Activated CD4-positive, alpha-beta T cell treated with anti-CD3 and anti-CD28 coated beads, Interleukin-2, amount 50 U/mL, for 4 hours (primary cell): ENCODE measurements at regions not wholly inside any gene's neighbourhood (a gene's known extent, or its start where the extent isn't known, plus 50 kb on each side); places are given as distances from the start of the nearest gene placed in this dataset.

Source experiments
- DNase-seq, 2 experiments: peaks; one replicate each; pipeline ENCODE4 v3.0.0-alpha.2; 2020

DNA sequence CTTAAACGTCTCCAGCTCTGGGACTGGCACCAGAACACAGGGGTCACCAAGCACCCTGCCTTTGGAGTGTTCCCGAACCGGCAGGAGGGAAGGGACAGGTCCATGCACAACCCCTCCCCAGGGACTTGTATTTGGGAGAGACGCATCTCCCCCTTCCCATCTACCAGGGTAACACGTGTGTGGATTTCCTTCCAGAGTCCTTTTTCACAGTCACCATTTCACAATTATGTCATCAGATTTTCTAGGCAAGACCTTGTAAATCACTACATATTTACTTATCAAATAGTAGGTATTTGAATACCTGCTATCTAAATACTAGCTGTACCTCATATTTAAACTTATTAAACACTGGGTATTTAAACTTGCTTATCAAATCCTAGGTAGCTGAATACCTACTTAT is 57.4 kb upstream of the AJAP1 start:
- DNase-seq: no peak

DNA sequence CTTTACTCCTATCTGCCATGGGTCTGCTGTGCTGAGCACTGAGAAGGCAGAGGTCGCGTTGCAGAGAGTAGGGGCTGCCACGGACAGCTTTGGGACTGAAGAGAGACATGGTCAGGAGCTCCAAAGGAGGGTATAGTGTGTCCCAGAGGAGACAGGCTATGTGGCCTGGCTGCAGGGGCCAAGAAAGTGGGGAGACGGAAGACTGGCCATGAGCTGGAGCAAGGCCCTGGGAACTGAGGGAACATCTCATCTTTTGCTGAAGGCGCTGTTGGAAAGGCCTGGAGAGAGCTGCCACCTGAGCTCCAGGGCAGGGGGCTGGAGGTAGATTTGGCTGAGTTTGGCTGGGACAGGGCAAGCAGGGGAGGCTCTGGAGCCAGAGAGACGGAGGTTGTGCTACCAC is 55.8 kb upstream of the AJAP1 start:
- DNase-seq: no peak

DNA sequence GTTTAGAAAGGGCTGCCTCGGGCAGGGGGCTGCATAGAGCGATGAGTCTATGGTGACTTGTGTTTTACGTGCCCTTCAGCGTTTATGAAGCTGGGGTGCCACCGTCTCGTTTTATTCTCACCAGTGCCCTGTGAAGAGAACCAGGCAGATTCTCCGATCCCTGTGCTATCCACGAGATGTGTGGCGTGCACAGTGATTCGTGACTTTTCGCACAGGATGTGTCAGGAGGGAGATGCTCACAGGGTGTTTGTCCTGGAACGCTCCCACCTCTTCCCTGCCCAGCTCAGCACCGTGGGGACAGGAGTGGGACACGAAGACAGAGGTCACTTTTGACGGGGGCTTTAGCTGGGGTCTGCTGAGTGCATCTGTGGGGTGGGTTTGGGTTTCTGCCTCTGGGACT is 54.9 kb upstream of the AJAP1 start:
- no peak for DNase-seq

DNA sequence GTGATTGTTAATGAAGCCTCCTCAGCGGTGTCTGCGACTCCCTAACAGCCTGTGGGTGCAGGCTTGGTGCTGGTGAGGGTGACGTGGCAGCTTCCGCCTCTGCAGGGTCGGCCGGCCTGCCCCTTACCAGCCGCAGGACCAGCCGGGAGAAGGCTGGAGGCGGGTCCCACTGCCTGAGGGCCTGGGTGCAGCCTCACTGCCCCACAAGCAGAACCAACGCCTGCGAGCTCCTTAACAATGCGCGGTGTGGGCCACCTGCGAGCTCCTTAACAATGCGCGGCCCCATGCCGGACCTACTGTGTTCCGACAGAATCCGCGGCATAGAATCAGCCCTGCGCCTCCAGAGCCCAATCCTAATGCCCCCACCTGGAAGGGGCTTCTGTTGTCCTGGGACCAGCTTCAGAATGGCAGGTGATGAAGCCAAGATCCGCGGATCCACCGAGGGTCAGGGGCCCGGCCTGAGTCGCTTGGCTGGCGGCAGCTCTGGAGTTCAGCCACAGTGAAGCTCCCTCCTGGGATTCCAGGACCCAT is 54.4 kb upstream of the AJAP1 start:
- no peak for DNase-seq

- no peak for DNase-seq
Measured at GRCh38 chr1:4600615-4601460, 53.6 kb upstream of the AJAP1 start.

DNA sequence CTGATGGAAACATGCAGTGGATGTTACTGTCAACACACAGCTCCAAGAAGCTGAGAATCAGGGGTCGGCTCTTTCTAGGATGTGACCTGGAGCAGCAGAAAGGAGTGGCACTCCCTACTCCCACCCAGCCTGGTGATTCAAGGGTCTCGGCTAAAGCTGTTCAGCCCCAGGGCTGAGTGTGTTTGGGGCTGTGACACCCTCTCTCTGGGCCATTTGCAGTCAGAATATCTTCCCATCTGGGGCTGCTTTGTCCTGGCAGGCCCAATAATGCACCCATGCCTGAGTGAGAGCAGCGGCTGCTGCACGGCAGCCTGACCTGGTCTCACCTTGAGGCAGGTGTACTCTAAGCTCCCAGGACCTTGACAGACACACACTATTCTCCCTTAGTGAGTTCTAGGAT is 52.5 kb upstream of the AJAP1 start:
- DNase-seq: no peak

DNA sequence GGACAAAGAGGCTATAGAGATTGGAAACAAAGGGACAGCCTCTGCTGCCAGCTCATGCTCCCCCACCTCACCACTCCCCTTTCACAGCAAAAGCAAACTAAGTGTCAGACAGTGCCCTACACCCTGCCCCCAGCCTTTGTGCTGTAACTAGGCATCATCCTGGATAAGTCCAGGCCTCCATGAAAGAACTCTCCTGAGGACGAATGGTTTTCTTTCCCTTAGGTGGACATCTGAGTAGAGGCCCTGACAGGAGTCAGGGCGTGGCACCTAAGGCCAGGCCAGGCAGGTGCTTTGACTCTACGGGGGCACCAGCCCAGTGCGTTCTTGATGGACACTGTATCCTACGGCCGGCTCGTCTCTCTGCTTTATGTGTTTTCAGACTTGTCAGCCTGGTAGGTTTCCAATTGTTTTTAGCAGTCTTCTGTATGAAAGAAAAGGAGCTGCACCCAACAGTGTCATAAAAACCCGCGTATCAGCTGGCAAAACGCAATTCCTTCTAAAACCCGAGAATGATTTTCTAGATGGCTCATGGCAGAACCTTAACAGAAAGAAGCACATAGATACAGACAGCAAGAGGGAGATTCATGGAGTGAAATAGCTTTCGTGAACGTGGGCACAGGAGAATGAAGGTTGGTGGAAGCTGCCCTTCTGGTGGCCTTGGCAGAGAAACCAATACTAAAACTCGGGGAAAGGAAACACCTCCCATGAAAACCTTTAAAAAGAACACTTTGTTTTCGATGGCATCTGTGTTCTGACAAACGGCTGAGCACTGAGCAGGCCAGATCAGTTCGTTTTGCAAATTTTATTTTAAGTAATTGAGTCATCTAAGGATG is 51.7 kb upstream of the AJAP1 start:
- DNase-seq: no peak

DNA sequence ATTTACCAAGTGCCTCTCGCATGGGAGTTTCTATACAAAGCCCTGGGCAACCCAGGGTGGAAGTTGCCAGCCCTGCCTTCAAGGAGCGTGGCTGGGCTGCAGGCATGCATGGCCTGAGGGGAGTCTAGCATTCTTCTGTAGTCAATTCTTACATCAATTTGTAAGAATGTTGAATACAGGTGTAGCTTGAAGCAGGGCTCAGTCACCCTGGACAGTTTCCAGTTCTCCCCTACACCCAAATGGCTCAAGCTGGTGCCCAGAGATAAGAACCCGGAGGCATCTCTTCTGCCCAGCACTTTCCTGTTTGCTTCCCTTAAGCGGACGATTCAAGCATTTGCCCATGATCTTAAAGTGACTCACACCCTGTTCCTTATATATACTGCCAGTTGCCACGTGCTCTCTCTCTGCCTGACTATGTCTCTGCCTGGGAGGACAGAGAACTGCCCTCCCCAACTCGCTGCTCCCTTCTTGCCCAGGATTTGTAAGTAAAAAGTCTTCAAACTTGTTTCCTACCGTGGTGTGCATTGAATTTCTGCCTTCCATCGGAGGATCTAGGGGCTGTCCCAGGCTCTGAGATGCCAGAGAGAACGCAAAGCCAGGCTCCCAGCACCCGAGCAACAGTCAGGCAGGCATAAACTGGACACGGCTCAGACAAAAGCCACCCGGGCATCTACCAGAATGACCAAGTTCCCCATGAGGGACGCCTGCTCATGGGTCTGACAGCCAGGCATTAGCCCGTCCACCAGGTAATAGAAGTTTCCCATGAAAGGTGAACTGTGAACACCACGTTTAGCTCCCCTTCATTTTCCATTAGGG is 50.9 kb upstream of the AJAP1 start:
- DNase-seq: no peak
